K562 (cell line): ENCODE measurements at regions not wholly inside any gene's neighbourhood (a gene's known extent, or its start where the extent isn't known, plus 50 kb on each side); places are given as distances from the start of the nearest gene placed in this dataset.

Experiments used
- CTCF ChIP-seq, 3 experiments: IDR thresholded peaks in 2 of 3; conservative IDR thresholded peaks in 1 of 3; 2 replicates each; pipeline ENCODE4 v1.5.1; 2011 to 2012; ENCODE audit warnings: low read length in 3 of 3, mild to moderate bottlenecking in 3 of 3, control low read depth in 2 of 3, improper control_type of control experiment in 1 of 3, inconsistent platforms in 1 of 3, low read depth in 1 of 3, mixed read lengths in 1 of 3, moderate library complexity in 1 of 3; ENCODE audit not compliant: insufficient read depth in 2 of 3
- DNMT1 ChIP-seq: fragments of 450-650 bp; IDR thresholded peaks from 2 replicates; pipeline ENCODE4 v1.6.1; 2016; ENCODE audit warnings: antibody characterized with exemption, mild to moderate bottlenecking
- HNRNPK ChIP-seq: fragments of 200-400 bp; formaldehyde crosslinking; IDR thresholded peaks from one replicate; pipeline ENCODE4 v1.6.1; 2018; ENCODE audit warnings: mild to moderate bottlenecking, low read depth, low read length; ENCODE audit not compliant: poor library complexity, severe bottlenecking
- NRF1 ChIP-seq, 2 experiments: fragments of 450-650 bp; IDR thresholded peaks in 1 of 2; conservative IDR thresholded peaks in 1 of 2; 2 replicates each; pipeline ENCODE4 v1.6.1; 2014; ENCODE audit warnings: mild to moderate bottlenecking in 2 of 2
- POLR2A ChIP-seq: fragments of 450-650 bp; conservative IDR thresholded peaks from 2 replicates; pipeline ENCODE4 v1.6.1; 2016
- PPARD ChIP-seq: fragments of 250-450 bp; sonication (Bioruptor Pico); IDR thresholded peaks from 2 replicates; pipeline ENCODE4 v1.8.0; 2022; ENCODE audit warnings: inconsistent platforms, mild to moderate bottlenecking, moderate library complexity
- ZBTB2 ChIP-seq: fragments of 450-650 bp; IDR thresholded peaks from 2 replicates; pipeline ENCODE4 v1.6.1; 2016; ENCODE audit warnings: antibody characterized with exemption
- ZFP36 ChIP-seq: fragments of 150-350 bp; IDR thresholded peaks from 2 replicates; pipeline ENCODE4 v1.6.1; 2018; ENCODE audit warnings: low read length, low read depth; ENCODE audit not compliant: partially characterized antibody
- ZNF224 ChIP-seq: sonication (generic); formaldehyde crosslinking; IDR thresholded peaks from 2 replicates; pipeline ENCODE4 v1.8.0; 2022; ENCODE audit warnings: mild to moderate bottlenecking, missing genetic modification reagents
- ZNF655 ChIP-seq: fragments of 250-450 bp; sonication (Bioruptor Pico); IDR thresholded peaks from 2 replicates; pipeline ENCODE4 v1.5.0; 2021

DNA sequence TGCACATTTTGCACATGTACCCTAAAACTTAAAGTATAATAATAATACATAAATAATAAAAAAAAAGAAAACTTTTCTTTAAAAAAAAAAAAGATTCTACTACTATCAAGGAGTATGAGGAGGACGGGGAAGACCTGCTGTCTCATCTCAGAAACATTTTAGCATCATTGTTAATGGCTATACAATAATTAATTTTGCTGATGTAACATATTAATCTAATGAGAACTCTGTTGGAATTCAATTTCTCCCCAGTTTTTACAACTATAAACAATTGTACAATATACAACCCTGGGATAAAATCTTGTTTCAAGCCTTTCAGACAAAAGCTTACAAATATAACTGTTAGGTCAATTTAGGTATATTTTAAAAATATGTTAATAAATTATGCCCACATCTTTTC is 139.0 kb upstream of the GRIN3A start:
- no peak for TF ChIP-seq CTCF (IDR thresholded peaks at IDR 0.05 in 2 of 3, conservative IDR thresholded peaks at IDR 0.05 in 1 of 3; ENCODE audit: insufficient read depth in 2 of 3, low read depth in 1 of 3, low read length in 3 of 3)
- TF ChIP-seq POLR2A: no peak
- no peak for TF ChIP-seq DNMT1
- TF ChIP-seq ZNF224 (CRISPR knock-in tag): no peak
- TF ChIP-seq ZFP36: no peak
- no peak for TF ChIP-seq NRF1 (conservative IDR thresholded peaks at IDR 0.05 in 1 of 2, IDR thresholded peaks at IDR 0.05 in 1 of 2)
- TF ChIP-seq HNRNPK: no peak
- TF ChIP-seq PPARD (CRISPR knock-in tag): no peak
- no peak for TF ChIP-seq ZNF655 (CRISPR knock-in tag)
- TF ChIP-seq ZBTB2: no peak
